SK-N-SH treated with all-trans-retinoic acid at 6 μM for 48 hours (cell line): ENCODE measurements at regions not wholly inside any gene's neighbourhood (a gene's known extent, or its start where the extent isn't known, plus 50 kb on each side); places are given as distances from the start of the nearest gene placed in this dataset.

Experiments used
- GLIS3 ChIP-seq: fragments of 250-450 bp; sonication (Bioruptor Pico); IDR thresholded peaks from 2 replicates; pipeline ENCODE4 v1.5.0; 2020; ENCODE audit warnings: mild to moderate bottlenecking, moderate library complexity
- POU6F1 ChIP-seq: fragments of 250-450 bp; sonication (Bioruptor Pico); IDR thresholded peaks from 2 replicates; pipeline ENCODE4 v1.8.0; 2021; ENCODE audit warnings: low read depth, mild to moderate bottlenecking, moderate library complexity, borderline replicate concordance
- TSHZ2 ChIP-seq: fragments of 250-450 bp; sonication (Bioruptor Pico); IDR thresholded peaks from 2 replicates; pipeline ENCODE4 v1.5.0; 2020; ENCODE audit warnings: mild to moderate bottlenecking, moderate library complexity

GRCh38 chr3:186461141-186461540, 83.0 kb downstream of the CRYGS start:
- TF ChIP-seq GLIS3 (CRISPR knock-in tag), result no peak
- no peak for TF ChIP-seq TSHZ2 (CRISPR knock-in tag)
- no peak for TF ChIP-seq POU6F1
